IMR-90 (cell line): ENCODE measurements at regions not wholly inside any gene's neighbourhood (a gene's known extent, or its start where the extent isn't known, plus 50 kb on each side); places are given as distances from the start of the nearest gene placed in this dataset.

ENCODE experiments used
- ATAC-seq: fragments of 200-7000 bp; cut with Tn5 transposase; 2 replicates; pipeline ENCODE4 v1.9.1; 2020; ENCODE audit warnings: low read depth, mild to moderate bottlenecking, moderate library complexity
- BruUV-seq: library from RNA; stranded (reverse); fragments of 400-500 nt; replicated peaks from 2 replicates; lab custom pipeline; 2021; lab: Mats Ljungman, UMichigan
- CTCF ChIA-PET: fragments of 300-600 bp; formaldehyde crosslinking; extraction: SDS; loops from one replicate; lab custom pipeline; 2021; ENCODE audit warnings: antibody characterized with exemption; lab: Yijun Ruan, JAX
- POLR2A ChIA-PET: fragments of 300-600 bp; sonication (Branson Sonifier 250); formaldehyde crosslinking; loops from one replicate; lab custom pipeline; 2022; ENCODE audit warnings: antibody characterized with exemption; ENCODE audit not compliant: unreplicated experiment; lab: Charles Lee
- DNase-seq: peaks from one replicate; pipeline ENCODE4 v3.0.0; 2013
- H2AFZ ChIP-seq: replicated peaks from 2 replicates; pipeline ENCODE3; 2013; ENCODE audit warnings: low read length, mild to moderate bottlenecking; ENCODE audit not compliant: poor library complexity
- H2AK5ac ChIP-seq: 2 replicates; pipeline ENCODE4 v1.6.1; 2013; ENCODE audit warnings: low read depth, low read length, inconsistent platforms
- H2AK9ac ChIP-seq: replicated peaks from 2 replicates; pipeline ENCODE3; 2013; ENCODE audit warnings: mild to moderate bottlenecking, low read depth, low read length, moderate library complexity; ENCODE audit not compliant: poor library complexity
- H2BK120ac ChIP-seq: 2 replicates; pipeline ENCODE4 v1.6.1; 2013; ENCODE audit warnings: low read depth, low read length, inconsistent platforms
- H2BK15ac ChIP-seq: 3 replicates; pipeline ENCODE4 v1.6.1; 2013; ENCODE audit warnings: low read depth, low read length, inconsistent platforms
- H2BK20ac ChIP-seq: 2 replicates; pipeline ENCODE4 v1.6.1; 2013; ENCODE audit warnings: low read depth, mild to moderate bottlenecking, inconsistent platforms, low read length, moderate library complexity
- H2BK5ac ChIP-seq: 2 replicates; pipeline ENCODE4 v1.6.1; 2013; ENCODE audit warnings: mild to moderate bottlenecking, low read depth, low read length, inconsistent platforms; ENCODE audit not compliant: poor library complexity, severe bottlenecking
- H3K14ac ChIP-seq: replicated peaks from 2 replicates; pipeline ENCODE4 v1.6.1; 2013; ENCODE audit warnings: low read depth, low read length, inconsistent platforms
- H3K18ac ChIP-seq: 2 replicates; pipeline ENCODE4 v1.6.1; 2013; ENCODE audit warnings: low read depth, low read length, control low read depth
- H3K23ac ChIP-seq: 2 replicates; pipeline ENCODE4 v1.6.1; 2013; ENCODE audit warnings: low read depth, low read length, inconsistent platforms
- H3K27ac ChIP-seq: 2 replicates; pipeline ENCODE4 v1.5.1; 2013; ENCODE audit warnings: mild to moderate bottlenecking, control low read depth, low read length; ENCODE audit not compliant: insufficient read depth
- H3K27me3 ChIP-seq: 2 replicates; pipeline ENCODE4 v1.6.1; 2013; ENCODE audit warnings: low read length; ENCODE audit not compliant: control insufficient read depth, insufficient read depth
- H3K36me3 ChIP-seq: 2 replicates; pipeline ENCODE4 v1.6.1; 2013; ENCODE audit warnings: low read length, mixed read lengths; ENCODE audit not compliant: control insufficient read depth, insufficient read depth
- H3K4ac ChIP-seq: 2 replicates; pipeline ENCODE4 v1.6.1; 2013; ENCODE audit warnings: low read depth, low read length, inconsistent platforms
- H3K4me1 ChIP-seq: 2 replicates; pipeline ENCODE4 v1.6.1; 2013; ENCODE audit warnings: low read length, mixed read lengths; ENCODE audit not compliant: control insufficient read depth, insufficient read depth
- H3K4me2 ChIP-seq: 2 replicates; pipeline ENCODE4 v1.6.1; 2013; ENCODE audit warnings: low read depth, mild to moderate bottlenecking, control low read depth, low read length, moderate library complexity
- H3K4me3 ChIP-seq: 2 replicates; pipeline ENCODE4 v1.5.1; 2013; ENCODE audit warnings: low read depth, mild to moderate bottlenecking, control low read depth, low read length, moderate library complexity; ENCODE audit not compliant: insufficient read depth
- H3K56ac ChIP-seq: 2 replicates; pipeline ENCODE4 v1.6.1; 2013; ENCODE audit warnings: low read length, inconsistent platforms; ENCODE audit not compliant: insufficient read depth; ENCODE audit errors: extremely low read depth
- H3K79me1 ChIP-seq, 2 experiments: 2 replicates each; pipeline ENCODE4 v1.6.1; 2013; ENCODE audit warnings: low read length in 2 of 2, inconsistent platforms in 1 of 2, low read depth in 1 of 2
- H3K9ac ChIP-seq: 2 replicates; pipeline ENCODE4 v1.6.1; 2013; ENCODE audit warnings: low read depth, low read length, control low read depth
- H3K9me1 ChIP-seq: 2 replicates; pipeline ENCODE4 v1.6.1; 2013; ENCODE audit warnings: low read length, inconsistent platforms; ENCODE audit not compliant: insufficient read depth
- H3K9me3 ChIP-seq: 2 replicates; pipeline ENCODE4 v1.6.1; 2013; ENCODE audit warnings: low read length; ENCODE audit not compliant: control insufficient read depth, insufficient read depth
- H4K20me1 ChIP-seq: 2 replicates; pipeline ENCODE4 v1.6.1; 2013; ENCODE audit warnings: low read length, inconsistent platforms; ENCODE audit not compliant: insufficient read depth
- H4K5ac ChIP-seq: 2 replicates; pipeline ENCODE4 v1.6.1; 2013; ENCODE audit warnings: mild to moderate bottlenecking, low read depth, low read length, control low read depth
- H4K8ac ChIP-seq, 2 experiments: 2 replicates each; pipeline ENCODE4 v1.6.1; 2013; ENCODE audit warnings: low read depth in 2 of 2, low read length in 2 of 2, control low read depth in 1 of 2, inconsistent platforms in 1 of 2
- H4K91ac ChIP-seq: 2 replicates; pipeline ENCODE4 v1.6.1; 2013; ENCODE audit warnings: low read depth, low read length, inconsistent platforms; ENCODE audit not compliant: insufficient read depth
- MAFK ChIP-seq: IDR thresholded peaks from 2 replicates; pipeline ENCODE4 v1.6.1; 2012; ENCODE audit warnings: low read depth, low read length, improper control_type of control experiment
- RAD21 ChIP-seq: IDR thresholded peaks from 2 replicates; pipeline ENCODE4 v1.6.1; 2012; ENCODE audit warnings: low read length, improper control_type of control experiment
- WGBS, 2 experiments: methylation state at CpG; one replicate each; pipeline versions ENCODE4 v1.1.5 to v1.1.7; 2013; ENCODE audit warnings: missing lambda C conversion rate in 2 of 2; ENCODE audit not compliant: insufficient read length in 1 of 2; ENCODE audit errors: extremely low coverage in 2 of 2; 5-methylcytosine and 5-hydroxymethylcytosine counted together
- dilution Hi-C: fragments of 300-500 bp; cut with HindIII; formaldehyde crosslinking; loops from one replicate; pipeline ENCODE4 v1.14.3; 2018; ENCODE audit warnings: low sequenced_read_pairs; ENCODE audit not compliant: unreplicated experiment
- in situ Hi-C: fragments of 300-500 bp; cut with MboI; formaldehyde crosslinking; loops from 3 replicates; pipeline ENCODE4 v1.14.3; 2019; ENCODE audit warnings: low sequenced_read_pairs, inconsistent platforms, mixed read lengths
- intact Hi-C: fragments of 100-400 bp; cut with micrococcal nuclease; formaldehyde crosslinking; loops from 2 replicates; pipeline ENCODE4 v1.10.0; 2022

- CTCF ChIA-PET: no interaction called here
- no peaks in the 10 kb centered on the region for H3K27me3 ChIP-seq
- no peak overlapping the region for H2AFZ ChIP-seq
- no peak overlapping the region for H2BK20ac ChIP-seq
- no peak overlapping the region for H4K91ac ChIP-seq
- no peak overlapping the region for H2BK5ac ChIP-seq
- ATAC-seq (no peak), DNase-seq (no peak)
- no peak overlapping the region for H2AK9ac ChIP-seq
- WGBS, 2 experiments: 54% methylated on average over 6 of the region's 8 CpGs; no CpG with 5 or more reads in 1 of the 2 experiments
- H2AK5ac ChIP-seq: no peak overlapping the region
- TF ChIP-seq MAFK: no peak
- no peak for TF ChIP-seq RAD21
- POLR2A ChIA-PET: no interaction called here
- no peak overlapping the region for H3K4me2 ChIP-seq
- dilution Hi-C loops: no loop called here
- no peak overlapping the region for H4K5ac ChIP-seq
- BruUV-seq: no TSS peak
- H2BK120ac ChIP-seq: no peak overlapping the region
- intact Hi-C loops: no loop called here
- H3K4me3 ChIP-seq: no peak overlapping the region
- no peak overlapping the region for H3K18ac ChIP-seq
- H3K27ac ChIP-seq: no peak overlapping the region
- H3K9me1 ChIP-seq: no peaks in the 10 kb centered on the region
- no peaks in the 10 kb centered on the region for H3K79me1 ChIP-seq
- H4K8ac ChIP-seq: no peak overlapping the region
- H3K4me1 ChIP-seq: no peaks in the 10 kb centered on the region
- no peak overlapping the region for H3K14ac ChIP-seq
- in situ Hi-C loops: no loop called here
- H3K4ac ChIP-seq: no peak overlapping the region
- no peaks in the 10 kb centered on the region for H3K9me3 ChIP-seq
- no peak overlapping the region for H3K56ac ChIP-seq
- no peak overlapping the region for H3K9ac ChIP-seq
- H3K23ac ChIP-seq: no peak overlapping the region
- H4K20me1 ChIP-seq: no peaks in the 10 kb centered on the region
- H3K36me3 ChIP-seq: no peaks in the 10 kb centered on the region
- no peak overlapping the region for H2BK15ac ChIP-seq
Measured at GRCh38 chr1:30551603-30552002, 171.8 kb downstream of the MATN1 start.
